ENCODE measurements at regions not wholly inside any gene's neighbourhood (a gene's known extent, or its start where the extent isn't known, plus 50 kb on each side); places are given as distances from the start of the nearest gene placed in this dataset.

DNA sequence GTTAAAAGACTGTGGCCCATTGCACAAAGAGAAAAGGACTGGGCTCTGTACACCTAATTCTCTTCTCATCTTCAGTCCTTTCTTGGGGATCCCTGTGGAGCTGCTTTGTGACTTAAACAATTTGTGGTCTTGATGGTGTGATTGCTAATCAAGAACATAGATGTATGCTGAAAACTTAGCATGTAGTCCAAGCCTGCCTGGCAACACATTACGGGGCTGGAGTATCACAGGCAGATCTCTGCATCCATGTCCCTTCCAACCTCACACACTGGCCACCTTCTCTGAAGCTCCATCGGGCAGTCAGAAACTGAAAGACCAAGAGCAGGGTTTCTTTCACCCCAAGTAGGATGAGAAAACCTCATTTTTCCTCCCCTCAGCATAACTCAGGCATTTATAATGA lies 69.6 kb upstream of the ARGLU1 start:
- CTCF ChIA-PET = no interaction called here

DNA sequence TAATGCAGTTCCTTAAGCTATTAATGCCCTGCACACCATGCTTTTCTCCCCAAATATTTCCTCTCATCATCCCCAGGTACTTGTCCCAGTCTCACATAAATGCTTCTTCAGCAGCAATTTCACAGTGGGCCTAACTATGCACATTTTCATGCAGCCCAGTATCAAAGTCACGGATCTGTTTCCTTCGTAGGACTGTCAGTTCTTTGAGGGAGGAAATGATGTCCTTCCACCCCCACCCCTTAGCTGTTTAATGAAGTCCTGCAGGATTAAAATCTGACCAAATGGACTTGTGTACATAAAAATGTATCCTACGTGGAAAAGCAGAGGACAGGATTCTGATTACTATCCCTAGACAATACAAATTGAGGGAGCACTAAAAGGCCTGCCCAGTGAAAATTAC lies 68.6 kb upstream of the ARGLU1 start:
- intact Hi-C loops (cut with micrococcal nuclease; ENCODE audit: unreplicated experiment) = no loop called here
- Histone ChIP-seq H3K4me1 (ENCODE audit: insufficient read depth, low read length, poor library complexity, severe bottlenecking) (no peaks in the 10 kb centered on the region), H3K27me3 (replicated peaks; ENCODE audit: insufficient read depth, low read depth, low read length, poor library complexity) (no peaks in the 10 kb centered on the region), H3K9me3 (ENCODE audit: low read depth, low read length, poor library complexity, severe bottlenecking) (no peaks in the 10 kb centered on the region), H3K36me3 (ENCODE audit: insufficient read depth, low read length, poor library complexity, severe bottlenecking) (no peaks in the 10 kb centered on the region), H3K27ac (ENCODE audit: low read depth, low read length, poor library complexity, severe bottlenecking) (no peak overlapping the region), H3K4me3 (ENCODE audit: low read depth, low read length, poor library complexity, severe bottlenecking) (no peak overlapping the region)
- ChIA-PET POLR2A (ENCODE audit: low non-redundant PET) (interaction anchor here (0.5 kb wide), 1 partner anchor 12 kb away, joined by 3 read pairs; no protein-coding TSS in a partner anchor), CTCF (no interaction called here)
- TF ChIP-seq, protein P1, sequence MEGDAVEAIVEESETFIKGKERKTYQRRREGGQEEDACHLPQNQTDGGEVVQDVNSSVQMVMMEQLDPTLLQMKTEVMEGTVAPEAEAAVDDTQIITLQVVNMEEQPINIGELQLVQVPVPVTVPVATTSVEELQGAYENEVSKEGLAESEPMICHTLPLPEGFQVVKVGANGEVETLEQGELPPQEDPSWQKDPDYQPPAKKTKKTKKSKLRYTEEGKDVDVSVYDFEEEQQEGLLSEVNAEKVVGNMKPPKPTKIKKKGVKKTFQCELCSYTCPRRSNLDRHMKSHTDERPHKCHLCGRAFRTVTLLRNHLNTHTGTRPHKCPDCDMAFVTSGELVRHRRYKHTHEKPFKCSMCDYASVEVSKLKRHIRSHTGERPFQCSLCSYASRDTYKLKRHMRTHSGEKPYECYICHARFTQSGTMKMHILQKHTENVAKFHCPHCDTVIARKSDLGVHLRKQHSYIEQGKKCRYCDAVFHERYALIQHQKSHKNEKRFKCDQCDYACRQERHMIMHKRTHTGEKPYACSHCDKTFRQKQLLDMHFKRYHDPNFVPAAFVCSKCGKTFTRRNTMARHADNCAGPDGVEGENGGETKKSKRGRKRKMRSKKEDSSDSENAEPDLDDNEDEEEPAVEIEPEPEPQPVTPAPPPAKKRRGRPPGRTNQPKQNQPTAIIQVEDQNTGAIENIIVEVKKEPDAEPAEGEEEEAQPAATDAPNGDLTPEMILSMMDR (conservative IDR thresholded peaks at IDR 0.05; ENCODE audit: low read depth, low read length) = no peak
- no peak for TF ChIP-seq EZH2 (IDR thresholded peaks at IDR 0.05; ENCODE audit: borderline replicate concordance, low read depth, low read length, poor library complexity, severe bottlenecking)
- no peak for DNase-seq (ENCODE audit: low spot score)
- no TSS peak for BruUV-seq (replicated peaks)

More for the DNA sequence above, 69.6 kb upstream of the ARGLU1 start:
- no peak overlapping the region for H3K27ac ChIP-seq (ENCODE audit: low read depth, low read length, poor library complexity, severe bottlenecking)
- no peak for DNase-seq (ENCODE audit: low spot score)
- H3K27me3 ChIP-seq (replicated peaks; ENCODE audit: insufficient read depth, low read depth, low read length, poor library complexity) = peaks cover 2% of the 10 kb centered on the region
- intact Hi-C loops (cut with micrococcal nuclease; ENCODE audit: unreplicated experiment) = no loop called here
- BruUV-seq (replicated peaks) = no TSS peak
- POLR2A ChIA-PET (ENCODE audit: low non-redundant PET) = no interaction called here
- no peak overlapping the region for H3K4me3 ChIP-seq (ENCODE audit: low read depth, low read length, poor library complexity, severe bottlenecking)
- no peak for TF ChIP-seq EZH2 (IDR thresholded peaks at IDR 0.05; ENCODE audit: borderline replicate concordance, low read depth, low read length, poor library complexity, severe bottlenecking)
- TF ChIP-seq, protein P1 (conservative IDR thresholded peaks at IDR 0.05; ENCODE audit: low read depth, low read length) = no peak
- H3K4me1 ChIP-seq (ENCODE audit: insufficient read depth, low read length, poor library complexity, severe bottlenecking) = no peaks in the 10 kb centered on the region
- H3K9me3 ChIP-seq (ENCODE audit: low read depth, low read length, poor library complexity, severe bottlenecking) = no peaks in the 10 kb centered on the region
- H3K36me3 ChIP-seq (ENCODE audit: insufficient read depth, low read length, poor library complexity, severe bottlenecking) = no peaks in the 10 kb centered on the region

DNA sequence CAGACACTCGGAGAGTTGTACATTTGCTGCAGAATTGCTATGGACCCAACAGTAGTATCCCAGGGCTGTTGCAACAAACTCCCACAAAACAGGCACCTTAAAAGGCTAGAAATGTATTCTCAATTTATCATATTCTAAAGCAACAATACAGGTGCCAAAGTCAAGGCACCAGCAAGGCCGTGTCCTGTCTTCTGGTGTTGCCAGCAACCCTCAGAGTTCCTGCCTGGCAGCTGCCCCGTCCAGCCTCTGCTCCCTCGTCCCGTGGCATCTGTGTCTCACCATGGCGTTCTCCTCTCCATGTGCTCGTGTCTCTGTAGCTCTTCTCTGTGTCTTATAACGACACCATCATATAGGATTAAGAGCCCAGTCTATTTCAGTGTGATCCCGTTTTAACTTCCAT lies 67.7 kb upstream of the ARGLU1 start:
- POLR2A ChIA-PET (ENCODE audit: low non-redundant PET) = no interaction called here
- no peak overlapping the region for H3K4me3 ChIP-seq (ENCODE audit: low read depth, low read length, poor library complexity, severe bottlenecking)
- TF ChIP-seq, protein P1 (conservative IDR thresholded peaks at IDR 0.05; ENCODE audit: low read depth, low read length) = no peak
- TF ChIP-seq EZH2 (IDR thresholded peaks at IDR 0.05; ENCODE audit: borderline replicate concordance, low read depth, low read length, poor library complexity, severe bottlenecking) = no peak
- intact Hi-C loops (cut with micrococcal nuclease; ENCODE audit: unreplicated experiment) = no loop called here
- BruUV-seq (replicated peaks) = no TSS peak
- no peaks in the 10 kb centered on the region for H3K27me3 ChIP-seq (replicated peaks; ENCODE audit: insufficient read depth, low read depth, low read length, poor library complexity)
- no peak for DNase-seq (ENCODE audit: low spot score)
- H3K27ac ChIP-seq (ENCODE audit: low read depth, low read length, poor library complexity, severe bottlenecking) = no peak overlapping the region
- CTCF ChIA-PET = no interaction called here
- H3K9me3 ChIP-seq (ENCODE audit: low read depth, low read length, poor library complexity, severe bottlenecking) = no peaks in the 10 kb centered on the region
- H3K4me1 ChIP-seq (ENCODE audit: insufficient read depth, low read length, poor library complexity, severe bottlenecking) = no peaks in the 10 kb centered on the region
- no peaks in the 10 kb centered on the region for H3K36me3 ChIP-seq (ENCODE audit: insufficient read depth, low read length, poor library complexity, severe bottlenecking)

Measured in A673 (cell line).